ENCODE measurements at regions not wholly inside any gene's neighbourhood (a gene's known extent, or its start where the extent isn't known, plus 50 kb on each side); places are given as distances from the start of the nearest gene placed in this dataset.

GRCh38 chr14:22449600-22449905 is 139.5 kb downstream of the DAD1 start:
- no peak for DNase-seq

GRCh38 chr14:22448905-22449599 is 140.0 kb downstream of the DAD1 start:
- no peak for DNase-seq

- peak; percentile 53 for DNase-seq
Measured at GRCh38 chr14:22448035-22448904, 140.8 kb downstream of the DAD1 start.

- DNase-seq, result no peak
Measured at GRCh38 chr14:22438742-22439141, 150.3 kb downstream of the DAD1 start.

- DNase-seq, result no peak
Measured at GRCh38 chr14:22434901-22435550, 154.0 kb downstream of the DAD1 start.

GRCh38 chr14:22434030-22434429 is 155.0 kb downstream of the DAD1 start:
- DNase-seq, result peak; percentile 44

GRCh38 chr14:22433069-22433468 is 156.0 kb downstream of the DAD1 start:
- no peak for DNase-seq

- peak; percentile 97 for DNase-seq
Measured at GRCh38 chr14:22432348-22432976, 156.6 kb downstream of the DAD1 start.

- peak; percentile 48 for DNase-seq
Measured at GRCh38 chr14:22429546-22430294, 159.3 kb downstream of the DAD1 start.

GRCh38 chr14:22428700-22429291 is 160.2 kb downstream of the DAD1 start:
- peak; percentile 88 for DNase-seq

- peak; percentile 55 for DNase-seq
Measured at GRCh38 chr14:22427771-22428231, 161.2 kb downstream of the DAD1 start.

GRCh38 chr14:22426711-22427110 is 162.3 kb downstream of the DAD1 start:
- no peak for DNase-seq

- peak; percentile 81 for DNase-seq
Measured at GRCh38 chr14:22423958-22424357, 165.1 kb downstream of the DAD1 start.

GRCh38 chr14:22422238-22422637 is 166.8 kb downstream of the DAD1 start:
- peak; percentile 27 for DNase-seq

GRCh38 chr14:22420598-22421186 is 168.3 kb downstream of the DAD1 start:
- peak; percentile 38 for DNase-seq

- DNase-seq, result no peak
Measured at GRCh38 chr14:22419620-22420019, 169.4 kb downstream of the DAD1 start.

- DNase-seq, result peak; percentile 58
Measured at GRCh38 chr14:22418631-22419030, 170.4 kb downstream of the DAD1 start.

GRCh38 chr14:22417914-22418313 is 171.1 kb downstream of the DAD1 start:
- peak; percentile 86 for DNase-seq

GRCh38 chr14:22416193-22416592 is 172.8 kb downstream of the DAD1 start:
- no peak for DNase-seq

GRCh38 chr14:22415605-22415959 is 173.4 kb downstream of the DAD1 start:
- DNase-seq, result no peak

- no peak for DNase-seq
Measured at GRCh38 chr14:22414876-22415604, 174.0 kb downstream of the DAD1 start.

Measured in hematopoietic multipotent progenitor cell treated with erythropoietin and hydrocortisone succinate and interleukin-3 and kit ligand, for 8 days (in vitro differentiated cells).